Epidermal melanocyte (primary cell): ENCODE measurements at regions not wholly inside any gene's neighbourhood (a gene's known extent, or its start where the extent isn't known, plus 50 kb on each side); places are given as distances from the start of the nearest gene placed in this dataset.

Experiments
- DNase-seq: peaks from one replicate; pipeline ENCODE4 v3.0.0; 2011; ENCODE audit warnings: low spot score; ENCODE audit not compliant: insufficient read length

GRCh38 chr6:122116119-122116834 is 283.2 kb upstream of the HSF2 start:
- DNase-seq, result no peak

GRCh38 chr6:122116835-122117627 is 282.4 kb upstream of the HSF2 start:
- DNase-seq, result no peak

- no peak for DNase-seq
Observed at GRCh38 chr6:122118945-122119506, 280.4 kb upstream of the HSF2 start.

GRCh38 chr6:122122202-122122601 is 277.2 kb upstream of the HSF2 start:
- no peak for DNase-seq

DNA sequence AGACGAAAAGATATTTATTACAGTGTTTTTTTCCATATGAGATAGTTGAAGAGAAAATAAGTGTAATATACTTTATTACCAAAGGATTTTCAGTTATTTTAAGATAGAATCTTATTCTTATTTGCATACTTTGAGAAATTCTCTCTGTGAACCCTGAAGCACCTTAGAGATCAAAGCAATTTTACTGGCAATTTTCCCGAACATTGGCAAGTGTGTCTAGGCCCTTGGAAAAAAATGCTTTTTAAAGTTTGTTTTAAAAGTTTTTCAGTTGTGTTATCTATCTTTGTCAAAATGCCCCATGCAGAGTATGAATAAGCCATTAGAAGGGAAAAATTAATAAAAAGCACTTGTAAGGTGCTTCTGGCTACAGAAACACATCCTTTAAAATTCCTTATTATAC is 276.8 kb upstream of the HSF2 start:
- DNase-seq, result no peak

DNA sequence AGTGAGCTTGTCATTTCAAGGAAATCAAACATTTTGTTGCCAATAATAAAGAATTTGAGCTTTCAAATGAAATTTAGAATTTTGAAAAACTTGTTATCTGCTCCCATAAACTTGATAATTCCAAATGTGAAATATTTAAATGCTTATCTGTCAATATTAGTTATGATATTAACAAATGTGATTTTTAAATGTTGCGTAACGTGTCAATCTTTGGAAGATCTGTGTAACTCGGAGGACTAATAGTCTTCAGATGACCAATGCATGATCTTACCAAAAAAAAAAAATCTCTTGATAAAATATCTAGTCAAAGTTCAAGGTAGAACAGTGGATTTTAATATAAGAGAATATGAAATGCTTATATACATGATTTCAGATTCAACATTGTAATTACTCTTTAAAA is 274.5 kb upstream of the HSF2 start:
- no peak for DNase-seq

DNA sequence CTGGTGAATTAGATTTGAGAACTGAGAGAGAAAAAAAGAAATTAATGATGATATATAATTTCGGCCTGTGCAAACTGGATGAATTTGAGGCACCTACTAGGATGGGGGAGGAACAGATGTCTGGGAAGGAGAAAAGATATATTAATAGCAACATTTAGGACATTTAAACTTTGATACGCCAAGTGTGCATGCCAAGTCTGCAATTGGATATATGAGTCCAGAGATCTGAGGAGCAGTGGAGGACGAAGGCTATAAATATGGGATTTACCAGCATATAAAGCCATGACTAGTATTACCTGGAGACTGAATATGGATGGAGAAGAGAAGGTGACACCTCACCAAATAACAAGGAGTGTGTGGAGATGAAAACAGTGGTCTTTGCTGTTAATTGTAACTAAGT is 272.6 kb upstream of the HSF2 start:
- no peak for DNase-seq

- DNase-seq, result no peak
Observed at GRCh38 chr6:122128445-122128844, 271.0 kb upstream of the HSF2 start.

DNA sequence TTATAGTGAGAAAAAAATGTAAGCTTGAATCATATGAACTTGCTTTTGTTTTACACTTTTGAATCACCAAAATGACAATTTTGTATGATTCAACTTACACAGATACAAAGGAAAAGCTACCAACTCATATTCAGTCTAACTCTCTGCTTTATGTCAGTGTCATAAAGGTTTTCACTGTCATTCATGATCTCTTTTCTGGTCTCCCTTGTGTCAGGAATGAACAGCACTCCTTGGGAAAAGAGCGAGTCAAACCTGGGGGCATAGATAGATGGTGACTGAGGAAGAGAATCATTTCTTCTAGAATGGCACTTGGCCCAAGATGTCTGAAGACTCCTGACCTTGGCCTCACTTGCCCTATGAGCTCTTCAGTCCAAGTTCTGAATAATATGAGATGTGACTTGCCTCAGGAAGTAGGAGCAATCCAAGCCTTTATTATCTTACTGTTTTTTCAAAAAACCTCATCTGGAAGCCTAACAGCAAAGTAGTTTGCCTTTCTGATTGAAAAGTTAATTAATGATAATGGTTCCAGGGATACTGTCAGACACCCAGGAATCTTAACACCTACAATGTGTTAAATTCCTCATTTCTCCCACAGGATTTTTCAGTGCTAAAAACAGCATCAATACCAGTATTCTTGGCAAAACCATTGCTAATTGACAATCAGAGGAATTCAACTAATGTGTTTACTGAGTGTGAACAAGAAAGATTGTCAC is 270.0 kb upstream of the HSF2 start:
- no peak for DNase-seq

DNA sequence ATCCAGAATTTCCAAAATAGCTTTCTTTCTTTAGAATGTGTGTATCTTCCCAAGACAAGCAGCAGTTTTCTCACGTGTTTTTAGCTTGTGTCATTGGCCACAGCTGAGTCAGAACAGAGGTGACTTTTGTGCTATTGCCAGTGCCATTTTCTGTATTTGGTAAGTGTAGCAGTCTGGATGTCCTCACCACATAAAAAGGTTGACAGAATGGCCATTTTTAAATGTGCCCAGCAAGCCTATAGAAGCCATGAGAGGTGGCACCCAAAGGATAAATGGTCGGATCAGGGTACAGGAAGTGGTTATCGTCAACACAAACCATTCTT is 269.5 kb upstream of the HSF2 start:
- no peak for DNase-seq

- DNase-seq, result no peak
Observed at GRCh38 chr6:122130518-122130917, 268.9 kb upstream of the HSF2 start.

GRCh38 chr6:122136386-122136785 is 263.1 kb upstream of the HSF2 start:
- DNase-seq, result no peak

GRCh38 chr6:122140031-122140430 is 259.4 kb upstream of the HSF2 start:
- no peak for DNase-seq

DNA sequence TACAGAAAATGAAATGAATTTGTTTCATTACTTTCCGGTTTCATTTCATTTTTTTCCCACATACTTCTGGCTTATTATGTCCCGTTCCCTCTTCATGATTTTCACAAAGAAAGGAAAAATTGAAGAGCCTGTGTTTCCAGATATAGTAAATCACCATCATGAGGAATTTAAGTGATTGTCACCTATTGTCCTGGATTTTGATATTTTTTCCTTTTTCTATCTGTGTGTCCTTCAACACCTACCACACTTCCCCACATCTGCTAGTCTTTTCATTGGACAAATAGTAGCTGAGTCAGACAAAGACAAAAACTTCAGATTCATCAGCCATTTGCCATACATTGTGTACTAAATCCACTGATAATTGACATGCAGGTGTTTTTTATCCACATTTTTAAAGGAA is 258.2 kb upstream of the HSF2 start:
- no peak for DNase-seq

DNA sequence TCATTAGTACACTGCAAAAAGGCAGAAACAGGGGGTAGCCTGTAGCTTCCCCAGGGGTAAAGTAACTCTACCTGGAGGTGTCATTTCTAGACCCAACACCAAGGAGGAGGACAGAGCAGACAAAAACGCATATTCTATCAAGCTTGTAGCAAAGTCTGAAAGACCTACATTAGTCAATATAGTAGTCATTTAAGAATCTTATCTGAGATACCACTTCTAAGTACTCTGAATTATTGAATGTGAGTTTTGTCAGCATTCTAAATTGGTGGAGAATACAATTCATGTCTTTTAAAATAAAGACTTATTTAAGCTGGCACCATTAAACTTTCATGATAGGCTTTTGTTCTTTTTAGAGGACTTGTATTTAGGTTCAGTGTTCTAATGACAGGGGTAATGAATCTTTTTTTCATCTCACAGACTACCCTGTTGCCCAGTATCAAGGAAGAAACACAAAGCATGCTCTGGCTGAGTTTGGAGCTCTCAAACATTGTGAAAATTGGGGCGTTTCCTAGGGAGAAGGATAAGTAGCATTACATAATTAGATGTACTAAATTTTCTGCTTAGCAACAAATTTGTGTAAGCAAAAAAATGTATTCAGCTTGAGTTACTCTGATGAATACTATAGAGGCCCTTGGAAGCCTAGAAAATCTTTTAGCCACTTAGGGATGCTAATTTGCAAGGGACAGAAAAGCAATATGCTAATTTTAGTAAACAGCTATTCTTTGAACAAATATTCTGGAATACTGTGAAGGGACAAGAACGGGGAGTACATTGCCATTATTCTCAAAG is 255.4 kb upstream of the HSF2 start:
- DNase-seq, result no peak

DNA sequence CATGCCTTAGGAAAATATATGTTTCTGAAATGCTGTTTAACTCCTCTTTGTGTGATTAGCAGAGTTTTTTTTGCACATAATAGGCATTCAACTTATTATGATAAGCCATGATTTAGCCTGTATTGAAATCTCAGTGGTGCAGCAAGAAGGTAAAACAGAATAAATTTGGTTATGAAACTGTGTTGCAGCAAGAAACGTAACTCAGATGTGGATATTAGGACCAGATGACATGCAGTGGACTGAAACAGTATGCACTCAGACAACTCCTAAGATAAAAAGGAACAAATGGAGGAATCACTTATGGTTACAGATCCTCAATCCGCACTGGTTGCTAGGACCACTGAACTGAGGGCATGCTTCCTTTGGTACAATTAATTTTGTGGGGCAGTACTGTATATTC is 254.2 kb upstream of the HSF2 start:
- DNase-seq, result no peak

DNA sequence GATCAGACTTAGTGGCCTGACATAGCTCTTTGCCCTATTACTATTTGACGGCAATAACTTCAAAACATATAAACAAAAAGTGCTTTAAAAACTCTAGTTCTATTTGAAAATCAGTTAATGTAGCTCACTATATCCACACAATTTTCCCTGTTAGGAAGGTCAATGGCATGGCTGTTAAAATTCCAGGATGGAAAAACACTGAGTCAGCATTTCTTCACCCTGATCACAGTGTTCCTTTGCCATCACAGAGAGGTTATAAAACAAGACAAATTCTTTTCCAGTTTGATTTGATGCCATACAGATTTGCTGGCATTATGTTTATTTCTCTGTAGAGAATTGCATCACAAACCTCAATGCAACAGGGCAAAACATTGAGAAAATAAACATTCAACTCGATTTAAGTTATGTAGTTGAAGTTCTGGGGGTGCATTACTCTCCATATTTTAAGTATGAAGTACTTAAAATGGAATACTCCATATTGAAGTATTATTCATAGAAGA is 253.7 kb upstream of the HSF2 start:
- no peak for DNase-seq

GRCh38 chr6:122147291-122147690 is 252.2 kb upstream of the HSF2 start:
- DNase-seq, result no peak

DNA sequence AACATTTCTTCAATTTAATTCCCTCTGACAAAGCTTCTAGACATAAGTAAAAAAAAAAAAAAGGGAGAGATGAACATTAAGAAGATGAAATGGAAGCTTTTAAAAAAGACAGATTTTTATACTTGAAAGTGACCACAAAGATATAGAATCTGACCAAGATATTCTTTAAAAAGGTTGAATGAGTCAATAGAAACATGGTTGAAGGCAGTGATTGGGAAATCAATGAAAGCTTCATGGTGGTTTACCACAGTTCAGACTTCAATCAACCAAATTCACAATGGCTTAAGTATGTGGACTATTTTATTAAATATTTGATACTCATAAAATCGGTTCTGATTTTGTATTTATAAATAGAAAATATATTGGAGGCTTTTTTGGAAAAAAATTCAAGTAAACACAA is 248.4 kb upstream of the HSF2 start:
- DNase-seq, result no peak

- DNase-seq, result no peak
Observed at GRCh38 chr6:122151763-122152162, 247.7 kb upstream of the HSF2 start.

DNA sequence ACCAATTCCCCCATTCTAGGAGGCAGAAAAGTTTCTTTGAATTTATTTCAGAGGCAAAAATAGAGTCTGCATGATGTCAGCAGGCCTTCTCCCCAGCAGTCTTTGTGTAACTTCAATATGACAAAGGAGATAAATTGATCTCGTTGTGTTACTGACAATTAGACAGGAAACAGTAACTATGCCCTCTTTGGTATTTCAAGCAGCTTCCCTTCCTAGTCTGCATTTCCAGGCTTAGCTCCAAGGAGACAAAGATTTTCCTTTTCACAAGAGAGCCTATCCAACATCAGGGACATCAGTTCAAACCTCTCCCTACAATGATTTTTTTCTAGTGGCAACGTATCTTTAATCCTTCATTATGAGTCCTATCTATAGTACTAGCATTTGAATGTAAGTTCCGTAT is 245.9 kb upstream of the HSF2 start:
- DNase-seq, result no peak
